ENCODE measurements at regions not wholly inside any gene's neighbourhood (a gene's known extent, or its start where the extent isn't known, plus 50 kb on each side); places are given as distances from the start of the nearest gene placed in this dataset.

DNA sequence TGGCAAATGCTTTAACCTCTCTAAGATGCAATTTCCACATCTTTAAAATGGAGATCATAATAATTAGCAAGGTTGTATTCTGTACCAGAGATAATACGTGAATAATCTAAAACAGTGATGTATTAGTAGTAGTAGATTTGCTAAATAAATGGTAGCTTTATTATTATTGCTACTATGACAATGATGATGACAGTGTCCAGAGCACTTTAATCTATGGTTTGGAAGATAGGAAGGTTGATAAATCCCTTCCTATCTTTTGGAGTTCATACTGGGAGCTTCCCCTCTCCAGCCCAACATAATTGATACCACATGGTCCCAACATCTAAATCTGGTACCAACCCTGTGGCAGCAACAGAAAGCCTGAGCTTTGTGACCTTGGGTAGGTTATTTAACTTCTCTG, 267.8 kb downstream of the FAT3 start:
- DNase-seq (no peak), ATAC-seq (ENCODE audit: poor library complexity) (no peak)
- Mint-ChIP-seq H3K4me3 (no peak overlapping the region), H3K9me3 (no peaks in the 10 kb centered on the region), H3K36me3 (ENCODE audit: low read depth) (no peaks in the 10 kb centered on the region), H3K27ac (no peak overlapping the region), H3K27me3 (no peaks in the 10 kb centered on the region), H3K4me1 (ENCODE audit: low read depth) (no peaks in the 10 kb centered on the region)
- Histone ChIP-seq H3K9me3 (ENCODE audit: control insufficient read depth in 1 of 2, insufficient read depth in 1 of 2, low read length in 2 of 2) (no peaks in the 10 kb centered on the region), H3K27me3 (ENCODE audit: control insufficient read depth in 1 of 2, insufficient read depth in 2 of 2, low read length in 2 of 2) (no peaks in the 10 kb centered on the region), H3K4me3 (ENCODE audit: low read length) (no peak overlapping the region), H3K27ac (ENCODE audit: low read depth in 1 of 2, low read length in 2 of 2) (no peak overlapping the region), H3K36me3 (ENCODE audit: insufficient read depth, low read length) (no peaks in the 10 kb centered on the region), H3K4me1 (ENCODE audit: insufficient read depth, low read length) (no peaks in the 10 kb centered on the region)
- intact Hi-C loops (cut with DNase I, micrococcal nuclease), result no loop called here
- POLR2A ChIA-PET, result no interaction called here
- CTCF ChIA-PET, result no interaction called here
- TF ChIP-seq, protein P1, sequence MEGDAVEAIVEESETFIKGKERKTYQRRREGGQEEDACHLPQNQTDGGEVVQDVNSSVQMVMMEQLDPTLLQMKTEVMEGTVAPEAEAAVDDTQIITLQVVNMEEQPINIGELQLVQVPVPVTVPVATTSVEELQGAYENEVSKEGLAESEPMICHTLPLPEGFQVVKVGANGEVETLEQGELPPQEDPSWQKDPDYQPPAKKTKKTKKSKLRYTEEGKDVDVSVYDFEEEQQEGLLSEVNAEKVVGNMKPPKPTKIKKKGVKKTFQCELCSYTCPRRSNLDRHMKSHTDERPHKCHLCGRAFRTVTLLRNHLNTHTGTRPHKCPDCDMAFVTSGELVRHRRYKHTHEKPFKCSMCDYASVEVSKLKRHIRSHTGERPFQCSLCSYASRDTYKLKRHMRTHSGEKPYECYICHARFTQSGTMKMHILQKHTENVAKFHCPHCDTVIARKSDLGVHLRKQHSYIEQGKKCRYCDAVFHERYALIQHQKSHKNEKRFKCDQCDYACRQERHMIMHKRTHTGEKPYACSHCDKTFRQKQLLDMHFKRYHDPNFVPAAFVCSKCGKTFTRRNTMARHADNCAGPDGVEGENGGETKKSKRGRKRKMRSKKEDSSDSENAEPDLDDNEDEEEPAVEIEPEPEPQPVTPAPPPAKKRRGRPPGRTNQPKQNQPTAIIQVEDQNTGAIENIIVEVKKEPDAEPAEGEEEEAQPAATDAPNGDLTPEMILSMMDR (IDR thresholded peaks at IDR 0.05), result no peak

DNA sequence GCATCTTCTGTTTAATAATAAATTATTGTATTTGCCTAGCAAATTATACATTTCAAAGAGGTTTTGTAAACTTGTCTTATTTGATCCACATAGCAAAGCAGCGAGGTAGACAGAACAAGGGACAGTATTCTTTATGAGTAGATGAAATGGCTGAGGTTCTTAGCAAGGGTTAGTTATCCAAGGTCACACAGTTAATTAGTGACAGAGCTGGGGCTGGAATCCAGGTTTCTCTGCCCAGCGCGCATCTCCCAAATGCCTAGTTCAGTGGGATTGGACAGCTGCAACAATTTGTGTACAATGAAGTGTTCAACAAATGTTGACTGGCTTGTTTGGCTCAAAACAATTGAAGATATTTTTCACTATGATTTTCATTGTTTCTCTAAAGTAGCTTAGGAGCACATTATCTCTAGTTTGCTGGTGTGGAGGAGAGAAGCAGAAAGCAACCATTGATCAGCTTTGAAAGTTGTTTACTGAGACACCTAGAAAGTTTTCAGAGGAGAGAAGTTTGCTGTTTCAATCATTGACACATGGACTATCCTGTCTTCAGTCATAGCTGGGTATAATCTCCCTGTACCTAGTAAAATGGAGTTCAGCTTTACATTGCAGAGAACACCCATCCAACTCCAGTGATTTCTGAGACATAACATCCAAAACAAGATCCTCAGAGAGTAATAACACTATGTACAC, 270.6 kb downstream of the FAT3 start:
- Mint-ChIP-seq H3K4me3 (no peak overlapping the region), H3K27me3 (no peaks in the 10 kb centered on the region), H3K9me3 (no peaks in the 10 kb centered on the region), H3K4me1 (ENCODE audit: low read depth) (no peaks in the 10 kb centered on the region), H3K36me3 (ENCODE audit: low read depth) (no peaks in the 10 kb centered on the region), H3K27ac (no peak overlapping the region)
- intact Hi-C loops (cut with DNase I, micrococcal nuclease), result no loop called here
- no peaks in the 10 kb centered on the region for H3K36me3 ChIP-seq (ENCODE audit: insufficient read depth, low read length)
- no peaks in the 10 kb centered on the region for H3K4me1 ChIP-seq (ENCODE audit: insufficient read depth, low read length)
- ChIA-PET POLR2A (no interaction called here), CTCF (no interaction called here)
- H3K27ac ChIP-seq (ENCODE audit: low read depth in 1 of 2, low read length in 2 of 2), result no peak overlapping the region
- DNase-seq (no peak), ATAC-seq (ENCODE audit: poor library complexity) (no peak)
- TF ChIP-seq, protein P1 (IDR thresholded peaks at IDR 0.05), result no peak
- no peaks in the 10 kb centered on the region for H3K9me3 ChIP-seq (ENCODE audit: control insufficient read depth in 1 of 2, insufficient read depth in 1 of 2, low read length in 2 of 2)
- H3K4me3 ChIP-seq (ENCODE audit: low read length), result no peak overlapping the region
- H3K27me3 ChIP-seq (ENCODE audit: control insufficient read depth in 1 of 2, insufficient read depth in 2 of 2, low read length in 2 of 2), result no peaks in the 10 kb centered on the region

DNA sequence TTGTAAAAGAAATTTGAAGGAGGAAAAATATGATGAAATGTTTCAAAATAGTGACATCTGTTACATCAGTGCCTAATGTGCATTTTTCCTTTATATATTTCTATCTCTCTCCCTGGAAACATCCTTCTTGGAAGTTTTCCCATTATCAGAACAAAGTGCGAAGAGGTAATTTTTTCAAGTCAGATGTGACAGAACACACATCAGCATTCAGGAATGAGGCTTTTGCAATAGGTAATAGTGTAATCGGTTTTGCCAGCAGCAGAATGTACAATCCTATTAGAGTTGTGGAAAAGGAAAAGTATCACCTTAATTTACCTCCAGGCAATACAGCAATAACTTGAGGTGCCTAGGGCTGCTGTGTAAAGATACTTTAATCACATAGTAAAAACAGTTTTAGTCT, 275.8 kb downstream of the FAT3 start:
- H3K4me1 Mint-ChIP-seq (ENCODE audit: low read depth), result no peaks in the 10 kb centered on the region
- Histone ChIP-seq H3K27me3 (ENCODE audit: control insufficient read depth in 1 of 2, insufficient read depth in 2 of 2, low read length in 2 of 2) (no peaks in the 10 kb centered on the region), H3K36me3 (ENCODE audit: insufficient read depth, low read length) (no peaks in the 10 kb centered on the region), H3K4me3 (ENCODE audit: low read length) (no peak overlapping the region), H3K4me1 (ENCODE audit: insufficient read depth, low read length) (no peaks in the 10 kb centered on the region), H3K9me3 (ENCODE audit: control insufficient read depth in 1 of 2, insufficient read depth in 1 of 2, low read length in 2 of 2) (no peaks in the 10 kb centered on the region), H3K27ac (ENCODE audit: low read depth in 1 of 2, low read length in 2 of 2) (no peak overlapping the region)
- intact Hi-C loops (cut with DNase I, micrococcal nuclease), result no loop called here
- H3K9me3 Mint-ChIP-seq, result no peaks in the 10 kb centered on the region
- TF ChIP-seq, protein P1 (IDR thresholded peaks at IDR 0.05), result no peak
- H3K27ac Mint-ChIP-seq, result no peak overlapping the region
- ChIA-PET POLR2A (no interaction called here), CTCF (no interaction called here)
- no peaks in the 10 kb centered on the region for H3K36me3 Mint-ChIP-seq (ENCODE audit: low read depth)
- no peaks in the 10 kb centered on the region for H3K27me3 Mint-ChIP-seq
- no peak overlapping the region for H3K4me3 Mint-ChIP-seq
- DNase-seq (no peak), ATAC-seq (ENCODE audit: poor library complexity) (no peak)
